ENCODE measurements at regions not wholly inside any gene's neighbourhood (a gene's known extent, or its start where the extent isn't known, plus 50 kb on each side); places are given as distances from the start of the nearest gene placed in this dataset.
"Not testable (repeated sequence)": the region's sequence is repeated elsewhere in the genome, so short reads cannot be mapped to it uniquely, and the experiment has no call there.

GRCh38 chr15:39499042-39499441 lies 81.8 kb upstream of the THBS1 start:
- no peak for DNase-seq

GRCh38 chr15:39499681-39500080 lies 81.2 kb upstream of the THBS1 start:
- DNase-seq, result no peak

- no peak for DNase-seq
Observed at GRCh38 chr15:39501366-39502081, 79.4 kb upstream of the THBS1 start.

- DNase-seq, result no peak
Observed at GRCh38 chr15:39502082-39502447, 78.8 kb upstream of the THBS1 start.

GRCh38 chr15:39502611-39503195 lies 78.2 kb upstream of the THBS1 start:
- no peak for DNase-seq

- no peak for DNase-seq
Observed at GRCh38 chr15:39503526-39503925, 77.4 kb upstream of the THBS1 start.

GRCh38 chr15:39504808-39505207 lies 76.1 kb upstream of the THBS1 start:
- no peak for DNase-seq

GRCh38 chr15:39506146-39506545 lies 74.7 kb upstream of the THBS1 start:
- no peak for DNase-seq

- DNase-seq, result no peak
Observed at GRCh38 chr15:39508536-39508935, 72.3 kb upstream of the THBS1 start.

- no peak for DNase-seq
Observed at GRCh38 chr15:39510001-39510701, 70.7 kb upstream of the THBS1 start.

- DNase-seq, result no peak
Observed at GRCh38 chr15:39511000-39511915, 69.6 kb upstream of the THBS1 start.

GRCh38 chr15:39511916-39512260 lies 69.0 kb upstream of the THBS1 start:
- DNase-seq, result no peak

GRCh38 chr15:39512643-39513042 lies 68.2 kb upstream of the THBS1 start:
- no peak for DNase-seq

- DNase-seq, result no peak
Observed at GRCh38 chr15:39513936-39514335, 66.9 kb upstream of the THBS1 start.

- DNase-seq, result no peak
Observed at GRCh38 chr15:39514933-39515332, 65.9 kb upstream of the THBS1 start.

GRCh38 chr15:39515765-39516164 lies 65.1 kb upstream of the THBS1 start:
- no peak for DNase-seq

GRCh38 chr15:39517122-39517855 lies 63.6 kb upstream of the THBS1 start:
- DNase-seq, result no peak

GRCh38 chr15:39523968-39524367 lies 56.9 kb upstream of the THBS1 start:
- DNase-seq, result not testable (repeated sequence)

GRCh38 chr15:39529457-39529856 lies 51.4 kb upstream of the THBS1 start:
- DNase-seq, result no peak

- DNase-seq, result no peak
Observed at GRCh38 chr15:39530480-39531342, 50.2 kb upstream of the THBS1 start.
